Endodermal cell (in vitro differentiated cells): ENCODE measurements at regions not wholly inside any gene's neighbourhood (a gene's known extent, or its start where the extent isn't known, plus 50 kb on each side); places are given as distances from the start of the nearest gene placed in this dataset.

Experiments
- DNase-seq: peaks from one replicate; pipeline ENCODE4 v3.0.0-alpha.2; 2017
- H3K27ac ChIP-seq: 2 replicates; pipeline ENCODE4 v1.5.1; 2013; ENCODE audit warnings: mild to moderate bottlenecking, low read depth, low read length, moderate library complexity
- H3K27me3 ChIP-seq: 2 replicates; pipeline ENCODE4 v1.6.1; 2013; ENCODE audit warnings: mild to moderate bottlenecking, low read length, moderate library complexity; ENCODE audit not compliant: insufficient read depth, control insufficient read depth, poor library complexity, severe bottlenecking
- H3K36me3 ChIP-seq: 2 replicates; pipeline ENCODE4 v1.7.0; 2013; ENCODE audit warnings: mild to moderate bottlenecking, low read length, moderate library complexity; ENCODE audit not compliant: control insufficient read depth, insufficient read depth
- H3K4me1 ChIP-seq: one replicate; pipeline ENCODE4 v1.7.0; 2013; ENCODE audit warnings: low read length; ENCODE audit not compliant: control insufficient read depth, insufficient read depth
- H3K4me3 ChIP-seq: 2 replicates; pipeline ENCODE4 v1.5.1; 2013; ENCODE audit warnings: mild to moderate bottlenecking, low read length, moderate library complexity
- H3K9ac ChIP-seq: 2 replicates; pipeline ENCODE4 v1.6.1; 2013; ENCODE audit warnings: mild to moderate bottlenecking, low read length, moderate library complexity; ENCODE audit not compliant: poor library complexity, severe bottlenecking; ENCODE audit errors: extremely low read depth
- H3K9me3 ChIP-seq: 2 replicates; pipeline ENCODE4 v1.6.1; 2013; ENCODE audit warnings: mild to moderate bottlenecking, low read length, moderate library complexity; ENCODE audit not compliant: control insufficient read depth
- H3K27ac Mint-ChIP-seq: 2 replicates; pipeline ENCODE4 v1.8.0; 2020; ENCODE audit warnings: mixed read lengths
- H3K27me3 Mint-ChIP-seq: 2 replicates; pipeline ENCODE4 v1.8.0; 2021; ENCODE audit warnings: mild to moderate bottlenecking, mixed read lengths; ENCODE audit not compliant: insufficient read depth
- H3K36me3 Mint-ChIP-seq: 2 replicates; pipeline ENCODE4 v1.8.0; 2020; ENCODE audit warnings: low read depth, mixed read lengths
- H3K4me1 Mint-ChIP-seq: 2 replicates; pipeline ENCODE4 v1.8.0; 2020; ENCODE audit warnings: mixed read lengths
- H3K4me3 Mint-ChIP-seq: 2 replicates; pipeline ENCODE4 v1.8.0; 2020; ENCODE audit warnings: mild to moderate bottlenecking, moderate library complexity, mixed read lengths
- H3K9me3 Mint-ChIP-seq: 2 replicates; pipeline ENCODE4 v1.8.0; 2020; ENCODE audit warnings: mild to moderate bottlenecking, mixed read lengths
- WGBS, 2 experiments: methylation state at CpG; one replicate each; pipeline versions ENCODE4 v1.1.5 to v1.1.7; 2013; ENCODE audit warnings: missing lambda C conversion rate in 2 of 2, mixed read lengths in 1 of 2; ENCODE audit not compliant: insufficient coverage in 1 of 2, insufficient read length in 1 of 2; 5-methylcytosine and 5-hydroxymethylcytosine counted together
- TF ChIP-seq, protein P1 (sequence below): fragments of 200-600 bp; sonication (generic); conservative IDR thresholded peaks from 2 replicates; pipeline ENCODE4 v1.5.0; 2021; ENCODE audit warnings: antibody characterized with exemption, mild to moderate bottlenecking

DNA sequence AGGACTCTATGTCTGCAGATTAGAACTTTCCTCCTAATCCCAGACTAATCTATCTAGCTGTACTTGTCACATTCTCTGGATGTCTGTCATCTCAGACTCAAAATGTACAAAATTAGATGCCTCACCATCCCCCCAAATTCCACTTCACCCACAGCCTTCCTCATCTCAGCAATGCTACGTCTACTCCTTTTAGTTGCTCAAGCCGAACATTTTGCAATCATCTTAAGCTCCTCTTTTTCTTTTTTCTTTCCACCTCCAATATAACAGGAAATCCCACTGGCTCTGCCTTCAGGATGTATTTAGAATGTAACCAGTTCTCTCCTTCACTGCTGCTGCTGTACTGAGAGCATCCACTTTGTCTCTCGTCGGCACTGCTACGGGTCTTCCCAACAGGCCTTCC is 1091.8 kb downstream of the TBC1D22A start:
- Histone ChIP-seq H3K27me3 (no peaks in the 10 kb centered on the region), H3K9me3 (peaks cover 9% of the 10 kb centered on the region), H3K9ac (no peak overlapping the region), H3K4me1 (peaks cover 3% of the 10 kb centered on the region), H3K4me3 (no peak overlapping the region), H3K27ac (no peak overlapping the region), H3K36me3 (no peaks in the 10 kb centered on the region)
- H3K4me3 Mint-ChIP-seq = no peak overlapping the region
- H3K27ac Mint-ChIP-seq = no peak overlapping the region
- H3K4me1 Mint-ChIP-seq = peaks cover 4% of the 10 kb centered on the region
- H3K36me3 Mint-ChIP-seq = no peaks in the 10 kb centered on the region
- no peak for DNase-seq
- TF ChIP-seq, protein P1, sequence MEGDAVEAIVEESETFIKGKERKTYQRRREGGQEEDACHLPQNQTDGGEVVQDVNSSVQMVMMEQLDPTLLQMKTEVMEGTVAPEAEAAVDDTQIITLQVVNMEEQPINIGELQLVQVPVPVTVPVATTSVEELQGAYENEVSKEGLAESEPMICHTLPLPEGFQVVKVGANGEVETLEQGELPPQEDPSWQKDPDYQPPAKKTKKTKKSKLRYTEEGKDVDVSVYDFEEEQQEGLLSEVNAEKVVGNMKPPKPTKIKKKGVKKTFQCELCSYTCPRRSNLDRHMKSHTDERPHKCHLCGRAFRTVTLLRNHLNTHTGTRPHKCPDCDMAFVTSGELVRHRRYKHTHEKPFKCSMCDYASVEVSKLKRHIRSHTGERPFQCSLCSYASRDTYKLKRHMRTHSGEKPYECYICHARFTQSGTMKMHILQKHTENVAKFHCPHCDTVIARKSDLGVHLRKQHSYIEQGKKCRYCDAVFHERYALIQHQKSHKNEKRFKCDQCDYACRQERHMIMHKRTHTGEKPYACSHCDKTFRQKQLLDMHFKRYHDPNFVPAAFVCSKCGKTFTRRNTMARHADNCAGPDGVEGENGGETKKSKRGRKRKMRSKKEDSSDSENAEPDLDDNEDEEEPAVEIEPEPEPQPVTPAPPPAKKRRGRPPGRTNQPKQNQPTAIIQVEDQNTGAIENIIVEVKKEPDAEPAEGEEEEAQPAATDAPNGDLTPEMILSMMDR = no peak
- WGBS, 2 experiments = 92 to 100% methylated on average over 5 of the region's 5 CpGs
- peaks cover 49% of the 10 kb centered on the region for H3K9me3 Mint-ChIP-seq
- no peaks in the 10 kb centered on the region for H3K27me3 Mint-ChIP-seq

DNA sequence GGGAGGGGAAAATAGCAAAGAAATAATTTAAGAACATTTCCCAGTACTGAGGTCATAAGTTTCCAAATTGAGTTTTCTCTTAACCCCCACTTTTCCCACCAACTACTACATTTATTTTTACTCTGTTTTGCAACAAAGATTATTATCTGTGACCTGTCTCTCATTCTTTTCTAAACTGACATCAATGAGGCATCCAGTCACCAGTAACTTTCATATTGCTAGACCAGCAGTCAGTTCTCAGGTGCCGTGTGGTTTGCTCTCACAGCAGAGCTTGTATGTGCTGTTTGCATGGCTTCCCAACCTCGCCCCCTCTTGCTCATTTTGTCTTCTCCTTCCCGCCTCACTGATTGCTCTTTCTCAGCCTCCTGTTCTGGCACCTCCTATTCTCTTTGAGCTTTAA is 1091.3 kb downstream of the TBC1D22A start:
- no peaks in the 10 kb centered on the region for H3K27me3 ChIP-seq
- H3K27ac ChIP-seq = no peak overlapping the region
- Mint-ChIP-seq H3K36me3 (no peaks in the 10 kb centered on the region), H3K4me1 (peaks cover 4% of the 10 kb centered on the region), H3K4me3 (no peak overlapping the region), H3K27ac (no peak overlapping the region), H3K9me3 (peaks cover 49% of the 10 kb centered on the region), H3K27me3 (no peaks in the 10 kb centered on the region)
- no peaks in the 10 kb centered on the region for H3K36me3 ChIP-seq
- WGBS, 2 experiments = 70 to 91% methylated on average over 3 of the region's 3 CpGs
- TF ChIP-seq, protein P1 = no peak
- no peak overlapping the region for H3K9ac ChIP-seq
- H3K4me3 ChIP-seq = no peak overlapping the region
- peaks cover 7% of the 10 kb centered on the region for H3K9me3 ChIP-seq
- no peak for DNase-seq
- H3K4me1 ChIP-seq = peaks cover 3% of the 10 kb centered on the region

DNA sequence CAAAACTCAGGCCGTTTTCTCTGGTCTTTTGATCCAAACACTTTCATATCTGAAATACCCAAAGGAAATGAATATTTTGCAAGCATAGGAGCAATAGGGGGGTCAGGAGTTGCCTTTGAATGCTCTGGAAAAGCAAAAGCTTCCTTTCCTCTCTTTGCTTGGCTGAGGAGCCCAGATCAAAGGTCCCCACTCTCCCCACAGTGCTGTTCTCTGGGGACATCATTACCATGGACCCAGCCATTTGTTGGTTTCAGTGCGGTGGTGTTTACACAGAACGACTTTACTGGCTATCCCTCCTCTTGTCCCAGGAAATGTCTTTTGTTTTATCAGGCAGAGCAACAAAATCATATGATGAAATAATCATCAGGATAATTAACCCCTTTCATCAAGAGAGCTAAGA is 1089.1 kb downstream of the TBC1D22A start:
- no peak for DNase-seq
- Mint-ChIP-seq H3K4me3 (no peak overlapping the region), H3K4me1 (peaks cover 4% of the 10 kb centered on the region), H3K27ac (no peak overlapping the region), H3K27me3 (no peaks in the 10 kb centered on the region), H3K36me3 (no peaks in the 10 kb centered on the region), H3K9me3 (peaks cover 49% of the 10 kb centered on the region)
- WGBS, 2 experiments = 77 to 92% methylated on average over 2 to 3 of the region's 3 CpGs
- TF ChIP-seq, protein P1 = no peak
- Histone ChIP-seq H3K4me3 (no peak overlapping the region), H3K9me3 (no peaks in the 10 kb centered on the region), H3K4me1 (peaks cover 3% of the 10 kb centered on the region), H3K9ac (no peak overlapping the region), H3K27me3 (no peaks in the 10 kb centered on the region), H3K36me3 (no peaks in the 10 kb centered on the region), H3K27ac (no peak overlapping the region)
